DOHH2 (cell line): ENCODE measurements at regions not wholly inside any gene's neighbourhood (a gene's known extent, or its start where the extent isn't known, plus 50 kb on each side); places are given as distances from the start of the nearest gene placed in this dataset.

Experiments
- H3F3A ChIP-seq: fragments of 200-600 bp; sonication (generic), shearing (Covaris generic); 2 replicates; pipeline ENCODE4 v1.6.0; 2016; ENCODE audit warnings: antibody characterized with exemption, mild to moderate bottlenecking; ENCODE audit not compliant: control insufficient read depth, insufficient read depth
- H3K27ac ChIP-seq: fragments of 200-600 bp; sonication (generic); 2 replicates; pipeline ENCODE4 v1.5.1; 2014; ENCODE audit warnings: low read depth, mild to moderate bottlenecking, low read length, moderate library complexity
- H3K27me3 ChIP-seq: fragments of 200-600 bp; sonication (generic); 2 replicates; pipeline ENCODE4 v1.6.1; 2014; ENCODE audit warnings: mild to moderate bottlenecking, low read length, mixed read lengths; ENCODE audit not compliant: control insufficient read depth
- H3K36me3 ChIP-seq: fragments of 200-600 bp; sonication (generic); 2 replicates; pipeline ENCODE4 v1.6.1; 2014; ENCODE audit warnings: mild to moderate bottlenecking, low read length, moderate library complexity, mixed read lengths; ENCODE audit not compliant: control insufficient read depth
- H3K4me1 ChIP-seq: fragments of 200-600 bp; sonication (generic); 2 replicates; pipeline ENCODE4 v1.6.1; 2014; ENCODE audit warnings: mild to moderate bottlenecking, low read length, mixed read lengths; ENCODE audit not compliant: control insufficient read depth
- H3K4me2 ChIP-seq: fragments of 200-600 bp; sonication (generic); 2 replicates; pipeline ENCODE4 v1.6.0; 2014; ENCODE audit warnings: mild to moderate bottlenecking, low read length, moderate library complexity
- H3K4me3 ChIP-seq: fragments of 200-600 bp; sonication (generic); 2 replicates; pipeline ENCODE4 v1.5.1; 2014; ENCODE audit warnings: mild to moderate bottlenecking, low read length, mixed read lengths
- H3K79me2 ChIP-seq: fragments of 200-600 bp; sonication (generic); 2 replicates; pipeline ENCODE4 v1.6.1; 2014; ENCODE audit warnings: mild to moderate bottlenecking, low read length, mixed read lengths; ENCODE audit not compliant: control insufficient read depth
- H3K9me2 ChIP-seq: fragments of 200-600 bp; sonication (generic); replicated peaks from 2 replicates; pipeline ENCODE4 v1.6.1; 2014; ENCODE audit warnings: mild to moderate bottlenecking, low read length, mixed read lengths; ENCODE audit not compliant: control insufficient read depth
- H3K9me3 ChIP-seq: fragments of 200-600 bp; sonication (generic); 2 replicates; pipeline ENCODE4 v1.6.1; 2014; ENCODE audit warnings: antibody characterized with exemption, low read length, mixed read lengths; ENCODE audit not compliant: control insufficient read depth, insufficient read depth
- H4K20me1 ChIP-seq: fragments of 200-600 bp; sonication (generic); 2 replicates; pipeline ENCODE4 v1.6.0; 2014; ENCODE audit warnings: low read depth, mild to moderate bottlenecking, antibody characterized with exemption, low read length, moderate library complexity; ENCODE audit not compliant: control insufficient read depth, insufficient read depth
- CTCF ChIP-seq: fragments of 200-600 bp; sonication (generic); IDR thresholded peaks from one replicate; pipeline ENCODE4 v1.5.1; 2014; ENCODE audit warnings: antibody characterized with exemption, mild to moderate bottlenecking, low read depth, low read length; ENCODE audit not compliant: poor library complexity, severe bottlenecking
- EZH2phosphoT487 ChIP-seq: fragments of 200-600 bp; sonication (generic); IDR thresholded peaks from 2 replicates; pipeline ENCODE4 v1.6.1; 2017; ENCODE audit warnings: borderline replicate concordance, mild to moderate bottlenecking, antibody characterized with exemption, low read length, moderate library complexity, mixed read lengths

GRCh38 chr10:123507298-123507697, 158.9 kb upstream of the GPR26 start:
- Histone ChIP-seq H3K36me3 (no peaks in the 10 kb centered on the region), H3K27ac (no peak overlapping the region), H3K4me3 (0 out of 2 replicates have a peak overlapping the region, but pooled peaks have one; percentile 0), H3K27me3 (no peaks in the 10 kb centered on the region), H3K9me3 (no peaks in the 10 kb centered on the region), H3K79me2 (no peaks in the 10 kb centered on the region), H3K9me2 (no peaks in the 10 kb centered on the region), H3F3A (no peaks in the 10 kb centered on the region), H4K20me1 (no peaks in the 10 kb centered on the region), H3K4me2 (peak overlapping the region; percentile 31), H3K4me1 (peaks cover 13% of the 10 kb centered on the region)
- TF ChIP-seq EZH2phosphoT487, result no peak
- no peak for TF ChIP-seq CTCF

DNA sequence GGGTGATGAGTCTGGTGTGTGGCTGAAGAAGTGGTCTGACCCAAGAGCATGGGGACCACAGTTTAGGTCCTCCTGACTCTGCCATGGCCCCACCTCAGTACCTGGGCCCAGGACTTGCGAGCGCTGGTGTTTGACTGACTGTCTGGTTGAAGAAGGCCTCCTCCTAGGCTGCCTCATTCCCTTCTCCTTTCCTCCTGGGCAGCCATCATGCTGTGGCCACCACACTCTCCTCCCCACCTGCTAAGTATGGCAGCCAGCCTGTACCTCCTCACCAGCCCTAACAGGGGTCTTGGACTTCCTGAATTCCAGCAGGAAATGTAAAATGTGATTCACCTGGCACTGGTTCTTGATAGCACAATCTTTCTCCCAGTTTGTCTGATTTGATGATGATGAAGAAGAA, 156.8 kb upstream of the GPR26 start:
- Histone ChIP-seq H3K9me3 (no peaks in the 10 kb centered on the region), H3K27me3 (no peaks in the 10 kb centered on the region), H3K36me3 (no peaks in the 10 kb centered on the region), H3K4me2 (no peak overlapping the region), H3K9me2 (no peaks in the 10 kb centered on the region), H3K79me2 (no peaks in the 10 kb centered on the region), H4K20me1 (no peaks in the 10 kb centered on the region), H3K4me3 (no peak overlapping the region), H3K4me1 (peaks cover 13% of the 10 kb centered on the region), H3F3A (no peaks in the 10 kb centered on the region), H3K27ac (no peak overlapping the region)
- no peak for TF ChIP-seq EZH2phosphoT487
- no peak for TF ChIP-seq CTCF

DNA sequence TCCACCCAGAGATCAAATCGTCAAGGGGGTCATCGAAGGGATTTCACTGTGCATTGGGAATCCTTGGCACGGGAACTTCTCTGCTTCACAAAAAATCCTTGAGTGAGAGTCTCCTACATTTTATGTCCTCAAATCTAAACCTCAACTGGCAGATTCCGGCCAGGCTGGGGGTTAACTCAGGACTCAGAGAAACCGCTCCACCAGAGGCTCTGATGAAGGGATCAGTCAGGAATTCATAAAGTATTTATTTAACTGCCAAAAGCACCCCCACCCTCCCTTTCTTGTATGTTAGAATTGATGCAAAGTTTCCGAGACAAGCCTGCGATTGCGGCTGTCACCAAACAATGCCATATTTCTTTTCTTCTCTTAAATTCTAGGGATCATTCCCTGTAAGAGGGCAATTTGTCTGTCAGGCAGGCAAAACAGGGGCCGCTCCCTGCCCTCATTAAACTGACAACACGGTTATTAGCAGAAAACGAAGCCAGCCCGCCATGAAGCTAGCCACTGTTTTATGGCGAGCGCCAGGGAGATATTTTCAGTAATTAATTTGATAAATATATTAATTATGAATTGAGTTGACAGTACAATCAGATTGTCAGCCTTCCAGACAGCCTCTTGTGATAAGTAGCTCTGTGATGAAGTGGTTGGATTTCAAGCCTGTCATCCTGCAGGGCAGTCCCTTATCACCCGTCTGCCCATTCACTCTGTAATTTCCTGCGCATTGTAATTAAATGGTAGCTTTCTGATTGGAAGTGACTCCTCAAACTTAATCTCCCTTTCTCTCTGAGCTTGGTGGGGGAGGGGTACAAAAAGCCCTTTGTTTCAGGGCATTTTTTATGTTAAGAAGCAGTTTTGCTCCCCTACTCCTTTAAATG, 153.0 kb upstream of the GPR26 start:
- no peaks in the 10 kb centered on the region for H3F3A ChIP-seq
- H3K9me3 ChIP-seq, result no peaks in the 10 kb centered on the region
- H3K79me2 ChIP-seq, result no peaks in the 10 kb centered on the region
- H4K20me1 ChIP-seq, result no peaks in the 10 kb centered on the region
- no peak overlapping the region for H3K4me2 ChIP-seq
- H3K36me3 ChIP-seq, result no peaks in the 10 kb centered on the region
- H3K4me3 ChIP-seq, result no peak overlapping the region
- no peak overlapping the region for H3K27ac ChIP-seq
- H3K9me2 ChIP-seq, result no peaks in the 10 kb centered on the region
- no peaks in the 10 kb centered on the region for H3K27me3 ChIP-seq
- TF ChIP-seq CTCF, result no peak
- H3K4me1 ChIP-seq, result no peaks in the 10 kb centered on the region
